Nucleus accumbens (tissue), 56 donors: ENCODE measurements at regions not wholly inside any gene's neighbourhood (a gene's known extent, or its start where the extent isn't known, plus 50 kb on each side); places are given as distances from the start of the nearest gene placed in this dataset.
"Not testable (repeated sequence)": the region's sequence is repeated elsewhere in the genome, so short reads cannot be mapped to it uniquely, and the experiment has no call there.

Source experiments
- DNase-seq, 56 donors: peaks; one replicate each; lab custom pipeline; 2025; lab: John Stamatoyannopoulos, UW

- not testable (repeated sequence) for DNase-seq
Observed at GRCh38 chr6:119490050-119490449, 140.5 kb upstream of the MAN1A1 start.

GRCh38 chr6:119484598-119484997, 135.0 kb upstream of the MAN1A1 start:
- no peak for DNase-seq

- DNase-seq = no peak
Observed at GRCh38 chr6:119483908-119484307, 134.3 kb upstream of the MAN1A1 start.

- no peak for DNase-seq
Observed at GRCh38 chr6:119482850-119483285, 133.3 kb upstream of the MAN1A1 start.

- DNase-seq = no peak
Observed at GRCh38 chr6:119481976-119482375, 132.4 kb upstream of the MAN1A1 start.

- DNase-seq = no peak
Observed at GRCh38 chr6:119480961-119481497, 131.5 kb upstream of the MAN1A1 start.

GRCh38 chr6:119479860-119480655, 130.5 kb upstream of the MAN1A1 start:
- DNase-seq = no peak

- no peak for DNase-seq
Observed at GRCh38 chr6:119476554-119476953, 127.0 kb upstream of the MAN1A1 start.

GRCh38 chr6:119476024-119476423, 126.5 kb upstream of the MAN1A1 start:
- DNase-seq = no peak

GRCh38 chr6:119470893-119471542, 121.5 kb upstream of the MAN1A1 start:
- DNase-seq = no peak

- no peak for DNase-seq
Observed at GRCh38 chr6:119467488-119468081, 118.0 kb upstream of the MAN1A1 start.

- DNase-seq = no peak
Observed at GRCh38 chr6:119466226-119466625, 116.7 kb upstream of the MAN1A1 start.

- no peak for DNase-seq
Observed at GRCh38 chr6:119463081-119463626, 113.6 kb upstream of the MAN1A1 start.

- DNase-seq = no peak
Observed at GRCh38 chr6:119461187-119461586, 111.6 kb upstream of the MAN1A1 start.

GRCh38 chr6:119459207-119459974, 109.8 kb upstream of the MAN1A1 start:
- no peak for DNase-seq

GRCh38 chr6:119454714-119455113, 105.2 kb upstream of the MAN1A1 start:
- no peak for DNase-seq

- no peak for DNase-seq
Observed at GRCh38 chr6:119453242-119454200, 104.0 kb upstream of the MAN1A1 start.

GRCh38 chr6:119449331-119450156, 100.0 kb upstream of the MAN1A1 start:
- no peak for DNase-seq
